Neural cell (in vitro differentiated cells): ENCODE measurements at regions not wholly inside any gene's neighbourhood (a gene's known extent, or its start where the extent isn't known, plus 50 kb on each side); places are given as distances from the start of the nearest gene placed in this dataset.
"Not testable (repeated sequence)": the region's sequence is repeated elsewhere in the genome, so short reads cannot be mapped to it uniquely, and the experiment has no call there.

Experiments
- H2AFZ ChIP-seq: fragments of 200-600, 300-800 bp; sonication (generic), shearing (Covaris generic); 2 replicates; pipeline ENCODE4 v1.6.0; 2014; ENCODE audit warnings: low read depth, mild to moderate bottlenecking, antibody characterized with exemption, low read length, moderate library complexity
- H3F3A ChIP-seq: fragments of 200-600 bp; shearing (Covaris generic); 2 replicates; pipeline ENCODE4 v1.6.1; 2016; ENCODE audit warnings: mild to moderate bottlenecking, moderate library complexity, mixed read lengths, antibody characterized with exemption, low read length; ENCODE audit not compliant: insufficient read depth, poor library complexity, severe bottlenecking
- H3K27ac ChIP-seq: fragments of 200-600, 300-800 bp; sonication (generic), shearing (Covaris generic); 2 replicates; pipeline ENCODE4 v1.5.1; 2014; ENCODE audit warnings: mild to moderate bottlenecking, low read length, moderate library complexity
- H3K27me3 ChIP-seq: fragments of 300-800, 200-600 bp; sonication (generic), shearing (Covaris generic); 2 replicates; pipeline ENCODE4 v1.6.0; 2014; ENCODE audit warnings: mild to moderate bottlenecking, low read depth, low read length, moderate library complexity; ENCODE audit not compliant: insufficient read depth
- H3K36me3 ChIP-seq: fragments of 300-800, 200-600 bp; sonication (generic), shearing (Covaris generic); 2 replicates; pipeline ENCODE4 v1.5.1; 2014; ENCODE audit warnings: mild to moderate bottlenecking, antibody characterized with exemption, low read length, moderate library complexity; ENCODE audit not compliant: insufficient read depth
- H3K4me2 ChIP-seq: fragments of 300-800, 200-600 bp; sonication (generic), shearing (Covaris generic); 2 replicates; pipeline ENCODE4 v1.6.0; 2014; ENCODE audit warnings: mild to moderate bottlenecking, low read length
- H3K4me3 ChIP-seq: fragments of 300-800, 200-600 bp; sonication (generic), shearing (Covaris generic); 2 replicates; pipeline ENCODE4 v1.5.1; 2014; ENCODE audit warnings: mild to moderate bottlenecking, low read length, moderate library complexity
- H3K79me2 ChIP-seq: fragments of 200-600 bp; shearing (Covaris generic); replicated peaks from 2 replicates; pipeline ENCODE4 v1.6.0; 2014; ENCODE audit warnings: mild to moderate bottlenecking, low read length, moderate library complexity; ENCODE audit not compliant: insufficient read depth
- H3K9ac ChIP-seq: fragments of 300-800, 200-600 bp; sonication (generic), shearing (Covaris generic); 2 replicates; pipeline ENCODE4 v1.6.1; 2016; ENCODE audit warnings: mild to moderate bottlenecking, low read length, mixed read lengths
- H3K9me2 ChIP-seq: fragments of 200-600 bp; shearing (Covaris generic); 2 replicates; pipeline ENCODE4 v1.6.1; 2016; ENCODE audit warnings: mild to moderate bottlenecking, low read length, mixed read lengths; ENCODE audit not compliant: insufficient read depth
- H3K9me3 ChIP-seq: fragments of 200-600, 300-800 bp; sonication (generic), shearing (Covaris generic); 2 replicates; pipeline ENCODE4 v1.6.1; 2016; ENCODE audit warnings: mild to moderate bottlenecking, mixed run types, low read length, moderate library complexity, mixed read lengths
- H4K20me1 ChIP-seq: fragments of 200-600 bp; shearing (Covaris generic); 2 replicates; pipeline ENCODE4 v1.6.1; 2016; ENCODE audit warnings: mild to moderate bottlenecking, mixed run types; ENCODE audit not compliant: insufficient read depth
- EP300 ChIP-seq: fragments of 450-650 bp; conservative IDR thresholded peaks from 2 replicates; pipeline ENCODE4 v1.6.1; 2014; ENCODE audit warnings: antibody characterized with exemption, mild to moderate bottlenecking, moderate library complexity; ENCODE audit not compliant: poor library complexity, severe bottlenecking
- EZH2 ChIP-seq: fragments of 200-600, 300-800 bp; shearing (Covaris generic), sonication (generic); IDR thresholded peaks from 2 replicates; pipeline ENCODE4 v1.6.1; 2014; ENCODE audit warnings: antibody characterized with exemption, low read length, borderline replicate concordance, mild to moderate bottlenecking; ENCODE audit not compliant: insufficient read depth, poor library complexity, severe bottlenecking
- MXI1 ChIP-seq: fragments of 450-650 bp; conservative IDR thresholded peaks from 2 replicates; pipeline ENCODE4 v1.6.1; 2014; ENCODE audit warnings: antibody characterized with exemption, mild to moderate bottlenecking; ENCODE audit not compliant: poor library complexity, severe bottlenecking
- POLR2AphosphoS5 ChIP-seq: IDR thresholded peaks from 2 replicates; pipeline ENCODE4 v1.6.1; 2012
- RAD21 ChIP-seq: fragments of 450-650 bp; conservative IDR thresholded peaks from 2 replicates; pipeline ENCODE4 v1.6.1; 2014; ENCODE audit warnings: antibody characterized with exemption, mild to moderate bottlenecking, moderate library complexity
- REST ChIP-seq: IDR thresholded peaks from 2 replicates; pipeline ENCODE4 v1.6.1; 2012; ENCODE audit warnings: borderline replicate concordance
- SMC3 ChIP-seq: fragments of 450-650 bp; conservative IDR thresholded peaks from 2 replicates; pipeline ENCODE4 v1.6.1; 2014; ENCODE audit warnings: antibody characterized with exemption, mild to moderate bottlenecking, moderate library complexity; ENCODE audit not compliant: poor library complexity
- TAF1 ChIP-seq: IDR thresholded peaks from 2 replicates; pipeline ENCODE4 v1.6.1; 2012; ENCODE audit warnings: low read depth
- TF ChIP-seq, protein P1 (sequence below): fragments of 450-650 bp; IDR thresholded peaks from 2 replicates; pipeline ENCODE4 v1.5.1; 2014; ENCODE audit warnings: antibody characterized with exemption, mild to moderate bottlenecking, moderate library complexity; ENCODE audit not compliant: poor library complexity, severe bottlenecking

GRCh38 chr12:58325561-58325960, 384.2 kb downstream of the ATP23 start:
- Histone ChIP-seq H3K27me3 (no peaks in the 10 kb centered on the region), H3K9me2 (no peaks in the 10 kb centered on the region), H3K27ac (no peak overlapping the region), H3F3A (no peaks in the 10 kb centered on the region), H3K9me3 (no peaks in the 10 kb centered on the region), H3K4me2 (no peak overlapping the region), H3K36me3 (no peaks in the 10 kb centered on the region), H3K4me3 (no peak overlapping the region), H4K20me1 (no peaks in the 10 kb centered on the region), H3K79me2 (no peaks in the 10 kb centered on the region), H3K9ac (no peak overlapping the region), H2AFZ (no peak overlapping the region)
- TF ChIP-seq EZH2 (no peak), TAF1 (no peak), EP300 (no peak), SMC3 (no peak), REST (no peak), POLR2AphosphoS5 (no peak), MXI1 (no peak), RAD21 (no peak)
- TF ChIP-seq, protein P1, sequence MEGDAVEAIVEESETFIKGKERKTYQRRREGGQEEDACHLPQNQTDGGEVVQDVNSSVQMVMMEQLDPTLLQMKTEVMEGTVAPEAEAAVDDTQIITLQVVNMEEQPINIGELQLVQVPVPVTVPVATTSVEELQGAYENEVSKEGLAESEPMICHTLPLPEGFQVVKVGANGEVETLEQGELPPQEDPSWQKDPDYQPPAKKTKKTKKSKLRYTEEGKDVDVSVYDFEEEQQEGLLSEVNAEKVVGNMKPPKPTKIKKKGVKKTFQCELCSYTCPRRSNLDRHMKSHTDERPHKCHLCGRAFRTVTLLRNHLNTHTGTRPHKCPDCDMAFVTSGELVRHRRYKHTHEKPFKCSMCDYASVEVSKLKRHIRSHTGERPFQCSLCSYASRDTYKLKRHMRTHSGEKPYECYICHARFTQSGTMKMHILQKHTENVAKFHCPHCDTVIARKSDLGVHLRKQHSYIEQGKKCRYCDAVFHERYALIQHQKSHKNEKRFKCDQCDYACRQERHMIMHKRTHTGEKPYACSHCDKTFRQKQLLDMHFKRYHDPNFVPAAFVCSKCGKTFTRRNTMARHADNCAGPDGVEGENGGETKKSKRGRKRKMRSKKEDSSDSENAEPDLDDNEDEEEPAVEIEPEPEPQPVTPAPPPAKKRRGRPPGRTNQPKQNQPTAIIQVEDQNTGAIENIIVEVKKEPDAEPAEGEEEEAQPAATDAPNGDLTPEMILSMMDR = no peak

GRCh38 chr12:58326534-58326933, 385.2 kb downstream of the ATP23 start:
- Histone ChIP-seq H3K9me2 (no peaks in the 10 kb centered on the region), H4K20me1 (no peaks in the 10 kb centered on the region), H3K36me3 (no peaks in the 10 kb centered on the region), H3K9me3 (no peaks in the 10 kb centered on the region), H3K9ac (no peak overlapping the region), H3K79me2 (no peaks in the 10 kb centered on the region), H3K4me3 (no peak overlapping the region), H3K4me2 (no peak overlapping the region), H2AFZ (no peak overlapping the region), H3K27ac (no peak overlapping the region), H3K27me3 (no peaks in the 10 kb centered on the region), H3F3A (no peaks in the 10 kb centered on the region)
- TF ChIP-seq RAD21 = no peak
- TF ChIP-seq REST = no peak
- no peak for TF ChIP-seq MXI1
- no peak for TF ChIP-seq EP300
- TF ChIP-seq POLR2AphosphoS5 = no peak
- TF ChIP-seq, protein P1 = no peak
- no peak for TF ChIP-seq EZH2
- no peak for TF ChIP-seq TAF1
- TF ChIP-seq SMC3 = no peak

GRCh38 chr12:58336581-58337242, 395.3 kb downstream of the ATP23 start:
- H2AFZ ChIP-seq, H4K20me1 ChIP-seq, H3K4me2 ChIP-seq, H3K27ac ChIP-seq, H3K9me2 ChIP-seq, H3K36me3 ChIP-seq, H3K9me3 ChIP-seq, H3K4me3 ChIP-seq, H3F3A ChIP-seq, H3K9ac ChIP-seq, H3K79me2 ChIP-seq, H3K27me3 ChIP-seq: not testable (repeated sequence)
